ENCODE measurements at regions not wholly inside any gene's neighbourhood (a gene's known extent, or its start where the extent isn't known, plus 50 kb on each side); places are given as distances from the start of the nearest gene placed in this dataset.
"Not testable (repeated sequence)": the region's sequence is repeated elsewhere in the genome, so short reads cannot be mapped to it uniquely, and the experiment has no call there.

GRCh38 chrX:111041018-111041462 is 55.0 kb upstream of the PAK3 start:
- peaks cover 0 to 55% of the 10 kb centered on the region in 2 donors for H3K27me3 ChIP-seq
- no peaks in the 10 kb centered on the region for H3K4me1 ChIP-seq
- H3K36me3 ChIP-seq: no peaks in the 10 kb centered on the region
- DNase-seq (ENCODE audit: low spot score in 2 of 2): peak in 1 of 2 donors; percentile 17
- no peaks in the 10 kb centered on the region for H3K9me3 ChIP-seq
- H3K27ac ChIP-seq: no peak overlapping the region
- intact Hi-C loops (cut with DNase I; ENCODE audit: low total_unique reads): no loop called here
- TF ChIP-seq POLR2A (IDR thresholded peaks at IDR 0.05) (no peak), CTCF (IDR thresholded peaks at IDR 0.05) (no peak), POLR2AphosphoS5 (IDR thresholded peaks at IDR 0.05) (no peak)
- H3K4me3 ChIP-seq: no peak overlapping the region

- peak overlapping the region in 1 of 2 donors; percentile 1 for H3K27ac ChIP-seq
- no peak overlapping the region for H3K4me3 ChIP-seq
- TF ChIP-seq CTCF (IDR thresholded peaks at IDR 0.05) (no peak), POLR2AphosphoS5 (IDR thresholded peaks at IDR 0.05) (no peak), POLR2A (IDR thresholded peaks at IDR 0.05) (no peak)
- no peaks in the 10 kb centered on the region for H3K4me1 ChIP-seq
- H3K27me3 ChIP-seq: peaks cover 0 to 59% of the 10 kb centered on the region in 2 donors
- H3K36me3 ChIP-seq: no peaks in the 10 kb centered on the region
- intact Hi-C loops (cut with DNase I; ENCODE audit: low total_unique reads): no loop called here
- H3K9me3 ChIP-seq: no peaks in the 10 kb centered on the region
- no peak for DNase-seq (ENCODE audit: low spot score in 2 of 2)
Observed at GRCh38 chrX:111040377-111041017, 55.5 kb upstream of the PAK3 start.

- no peak for DNase-seq (ENCODE audit: low spot score in 2 of 2)
- Histone ChIP-seq H3K4me1 (no peaks in the 10 kb centered on the region), H3K9me3 (no peaks in the 10 kb centered on the region), H3K4me3 (no peak overlapping the region), H3K27ac (no peak overlapping the region), H3K36me3 (no peaks in the 10 kb centered on the region), H3K27me3 (peaks cover 0 to 64% of the 10 kb centered on the region in 2 donors)
- intact Hi-C loops (cut with DNase I; ENCODE audit: low total_unique reads): no loop called here
- TF ChIP-seq CTCF (IDR thresholded peaks at IDR 0.05) (no peak), POLR2AphosphoS5 (IDR thresholded peaks at IDR 0.05) (no peak), POLR2A (IDR thresholded peaks at IDR 0.05) (no peak)
Observed at GRCh38 chrX:111039606-111040005, 56.4 kb upstream of the PAK3 start.

DNA sequence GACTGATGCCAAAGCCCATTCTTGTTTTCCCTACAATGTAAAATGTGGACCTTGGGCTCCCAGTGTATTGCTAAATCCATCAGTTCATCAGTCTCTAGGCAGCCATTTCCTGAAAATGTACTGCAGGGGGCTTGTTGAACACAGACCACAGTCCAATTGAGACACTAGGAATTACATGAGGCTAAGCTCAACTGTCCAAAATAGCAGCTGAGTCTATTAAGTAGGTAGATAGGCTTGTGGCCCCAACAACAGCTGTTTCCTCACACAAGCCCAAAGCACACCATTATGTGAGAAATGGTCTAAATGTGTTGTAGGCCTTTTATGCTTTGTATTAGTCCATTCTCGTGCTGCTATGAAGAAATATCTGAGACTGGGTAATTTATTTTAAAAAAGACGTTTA is 60.0 kb upstream of the PAK3 start:
- no peak overlapping the region for H3K4me3 ChIP-seq
- DNase-seq (ENCODE audit: low spot score in 2 of 2): no peak
- H3K27ac ChIP-seq: no peak overlapping the region
- peaks cover 0 to 67% of the 10 kb centered on the region in 2 donors for H3K27me3 ChIP-seq
- H3K9me3 ChIP-seq: no peaks in the 10 kb centered on the region
- TF ChIP-seq CTCF (IDR thresholded peaks at IDR 0.05) (no peak), POLR2AphosphoS5 (IDR thresholded peaks at IDR 0.05) (no peak), POLR2A (IDR thresholded peaks at IDR 0.05) (no peak)
- intact Hi-C loops (cut with DNase I; ENCODE audit: low total_unique reads): no loop called here
- H3K36me3 ChIP-seq: no peaks in the 10 kb centered on the region
- no peaks in the 10 kb centered on the region for H3K4me1 ChIP-seq

DNA sequence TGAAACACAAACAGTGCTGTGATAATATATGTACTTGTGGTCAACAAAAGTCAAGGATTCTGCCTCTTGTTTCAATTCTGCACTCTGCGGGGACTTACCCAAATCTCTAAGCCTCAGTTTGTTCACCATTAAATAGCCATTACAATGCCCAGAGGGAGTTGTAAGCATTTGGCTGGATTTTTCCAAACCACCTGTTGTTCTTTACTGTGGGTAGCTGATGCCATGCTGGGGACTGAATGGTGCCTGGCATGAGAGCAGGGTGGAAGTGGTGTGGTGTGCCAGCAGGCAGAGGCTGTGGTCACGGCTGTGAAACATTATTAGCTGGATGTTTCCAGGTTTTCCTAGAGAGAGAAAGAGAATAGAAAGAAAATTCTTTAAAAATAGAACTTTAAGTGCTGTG is 60.7 kb upstream of the PAK3 start:
- Histone ChIP-seq H3K36me3 (no peaks in the 10 kb centered on the region), H3K27me3 (peaks cover 0 to 64% of the 10 kb centered on the region in 2 donors), H3K4me1 (no peaks in the 10 kb centered on the region), H3K27ac (no peak overlapping the region), H3K4me3 (no peak overlapping the region), H3K9me3 (no peaks in the 10 kb centered on the region)
- intact Hi-C loops (cut with DNase I; ENCODE audit: low total_unique reads): no loop called here
- TF ChIP-seq POLR2A (IDR thresholded peaks at IDR 0.05) (no peak), CTCF (IDR thresholded peaks at IDR 0.05) (no peak), POLR2AphosphoS5 (IDR thresholded peaks at IDR 0.05) (no peak)
- no peak for DNase-seq (ENCODE audit: low spot score in 2 of 2)

DNA sequence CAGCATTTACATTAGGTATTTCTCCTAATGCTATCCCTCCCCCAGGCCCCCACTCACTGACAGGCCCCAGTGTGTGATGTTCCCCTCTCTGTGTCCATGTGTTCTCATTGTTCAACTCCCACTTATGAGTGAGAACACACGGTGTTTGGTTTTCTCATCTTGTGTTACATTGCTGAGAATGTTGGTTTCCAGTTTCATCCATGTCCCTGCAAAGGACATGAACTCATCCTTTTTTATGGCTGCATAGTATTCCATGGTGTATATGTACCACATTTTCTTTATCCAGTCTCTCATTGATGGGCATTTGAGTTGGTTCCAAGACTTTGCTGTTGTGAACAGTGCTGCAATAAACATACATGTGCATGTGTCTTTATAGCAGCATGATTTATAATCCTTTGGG is 73.0 kb upstream of the PAK3 start:
- H3K4me3 ChIP-seq; intact Hi-C loops (cut with DNase I; ENCODE audit: low total_unique reads); H3K36me3 ChIP-seq; DNase-seq (ENCODE audit: low spot score in 2 of 2); H3K27ac ChIP-seq; H3K4me1 ChIP-seq: not testable (repeated sequence)
- Histone ChIP-seq H3K9me3 (peaks cover 0 to 18% of the 10 kb centered on the region in 2 donors), H3K27me3 (peaks cover 0 to 13% of the 10 kb centered on the region in 2 donors)
